ENCODE measurements at regions not wholly inside any gene's neighbourhood (a gene's known extent, or its start where the extent isn't known, plus 50 kb on each side); places are given as distances from the start of the nearest gene placed in this dataset.

DNA sequence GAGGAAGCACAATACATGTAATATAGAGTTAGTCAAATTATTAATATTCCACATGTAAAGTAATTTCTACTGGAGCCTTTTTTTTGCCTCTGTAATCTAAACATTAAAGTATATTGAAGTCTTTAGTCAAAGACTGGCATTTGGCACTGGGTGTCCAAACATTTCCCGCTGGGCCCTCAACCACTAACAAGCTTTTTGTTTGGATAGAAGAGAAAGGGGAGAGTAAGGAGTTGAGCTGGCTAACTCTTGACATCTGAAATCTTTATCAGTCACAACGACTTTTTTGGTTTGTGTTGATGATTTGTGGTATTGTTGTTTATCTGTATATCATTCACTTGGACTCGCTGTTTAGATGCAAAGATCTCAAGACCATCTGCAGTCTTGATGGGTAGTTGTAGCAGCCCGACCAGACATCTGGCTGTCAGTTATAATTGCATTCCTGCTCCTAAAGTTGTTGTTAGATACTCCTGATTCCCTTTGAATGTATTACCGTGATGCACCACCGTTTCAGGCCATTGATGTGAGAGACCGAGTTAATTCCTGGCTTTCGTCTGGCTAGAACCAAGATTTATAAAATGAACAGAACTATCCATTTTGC is 379.6 kb downstream of the MTX2 start:
- no TSS peak for BruUV-seq (replicated peaks)
- no peak overlapping the region for H3K27ac ChIP-seq (ENCODE audit: low read depth, low read length, poor library complexity, severe bottlenecking)
- H3K4me1 ChIP-seq (ENCODE audit: insufficient read depth, low read length, poor library complexity, severe bottlenecking): peaks cover 4% of the 10 kb centered on the region
- ChIA-PET POLR2A (no interaction called here), CTCF (ENCODE audit: unreplicated experiment) (no interaction called here)
- no peaks in the 10 kb centered on the region for H3K9me2 ChIP-seq (ENCODE audit: insufficient read depth, low read length)
- H2AFZ ChIP-seq (ENCODE audit: low read length): no peak overlapping the region
- intact Hi-C loops (cut with micrococcal nuclease; ENCODE audit: unreplicated experiment): no loop called here
- no peaks in the 10 kb centered on the region for H3K79me2 ChIP-seq (ENCODE audit: insufficient read depth, low read depth, low read length)
- no peak for TF ChIP-seq EZH2phosphoT487 (IDR thresholded peaks at IDR 0.05; ENCODE audit: borderline replicate concordance, low read depth, low read length)
- TF ChIP-seq, protein P1, sequence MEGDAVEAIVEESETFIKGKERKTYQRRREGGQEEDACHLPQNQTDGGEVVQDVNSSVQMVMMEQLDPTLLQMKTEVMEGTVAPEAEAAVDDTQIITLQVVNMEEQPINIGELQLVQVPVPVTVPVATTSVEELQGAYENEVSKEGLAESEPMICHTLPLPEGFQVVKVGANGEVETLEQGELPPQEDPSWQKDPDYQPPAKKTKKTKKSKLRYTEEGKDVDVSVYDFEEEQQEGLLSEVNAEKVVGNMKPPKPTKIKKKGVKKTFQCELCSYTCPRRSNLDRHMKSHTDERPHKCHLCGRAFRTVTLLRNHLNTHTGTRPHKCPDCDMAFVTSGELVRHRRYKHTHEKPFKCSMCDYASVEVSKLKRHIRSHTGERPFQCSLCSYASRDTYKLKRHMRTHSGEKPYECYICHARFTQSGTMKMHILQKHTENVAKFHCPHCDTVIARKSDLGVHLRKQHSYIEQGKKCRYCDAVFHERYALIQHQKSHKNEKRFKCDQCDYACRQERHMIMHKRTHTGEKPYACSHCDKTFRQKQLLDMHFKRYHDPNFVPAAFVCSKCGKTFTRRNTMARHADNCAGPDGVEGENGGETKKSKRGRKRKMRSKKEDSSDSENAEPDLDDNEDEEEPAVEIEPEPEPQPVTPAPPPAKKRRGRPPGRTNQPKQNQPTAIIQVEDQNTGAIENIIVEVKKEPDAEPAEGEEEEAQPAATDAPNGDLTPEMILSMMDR (conservative IDR thresholded peaks at IDR 0.05; ENCODE audit: low read length): no peak
- H3K4me3 ChIP-seq (ENCODE audit: low read depth, low read length, poor library complexity, severe bottlenecking): no peak overlapping the region
- no peaks in the 10 kb centered on the region for H3K9me3 ChIP-seq (ENCODE audit: low read length)
- no peaks in the 10 kb centered on the region for H3K36me3 ChIP-seq (ENCODE audit: insufficient read depth, low read length)
- H3K4me2 ChIP-seq (ENCODE audit: low read length): no peak overlapping the region
- no peak for DNase-seq (ENCODE audit: low spot score)
- H4K20me1 ChIP-seq (ENCODE audit: insufficient read depth, low read length): no peaks in the 10 kb centered on the region

DNA sequence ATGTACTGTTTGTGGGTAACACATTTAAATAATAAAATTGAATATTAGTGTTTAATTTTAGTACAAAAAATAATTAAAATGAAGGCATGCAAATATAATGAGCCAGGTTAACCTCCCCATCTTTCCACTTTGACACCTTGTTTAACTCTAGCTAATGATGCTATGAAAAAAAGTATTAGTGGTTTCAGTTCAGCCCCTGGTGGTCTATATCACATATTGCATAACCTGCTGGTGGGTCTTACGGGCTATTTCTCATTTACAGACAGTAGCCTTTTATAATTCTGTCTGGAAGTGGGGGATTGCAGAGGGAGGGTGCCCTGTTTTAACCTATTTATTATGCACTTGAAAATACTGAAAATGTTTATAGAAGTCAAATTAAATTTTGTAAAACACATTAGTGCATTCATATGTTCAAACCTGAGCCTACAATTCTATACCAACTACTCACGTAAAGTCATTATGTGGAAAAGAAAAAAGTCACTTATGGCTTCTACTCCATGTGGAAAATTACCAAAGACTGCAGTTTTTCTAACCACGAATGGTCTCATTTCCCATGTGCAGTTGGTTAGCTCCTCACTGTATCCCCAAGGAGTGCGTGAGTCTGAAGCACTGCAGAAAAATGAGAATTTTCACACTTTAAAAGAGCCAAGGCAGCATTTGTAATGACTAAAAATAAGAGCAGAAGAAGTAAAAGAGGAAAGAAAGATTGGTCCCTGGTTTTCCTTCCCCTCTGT is 381.0 kb downstream of the MTX2 start:
- POLR2A ChIA-PET: interaction anchor here (0.7 kb wide), 1 partner anchor 22 kb away, joined by 3 read pairs; no protein-coding TSS in a partner anchor
- no peaks in the 10 kb centered on the region for H3K36me3 ChIP-seq (ENCODE audit: insufficient read depth, low read length)
- BruUV-seq (replicated peaks): no TSS peak
- peak overlapping the region; percentile 48; the same call in 1 of the 2 replicates for H2AFZ ChIP-seq (ENCODE audit: low read length)
- no peak overlapping the region for H3K4me3 ChIP-seq (ENCODE audit: low read depth, low read length, poor library complexity, severe bottlenecking)
- CTCF ChIA-PET (ENCODE audit: unreplicated experiment): no interaction called here
- no peaks in the 10 kb centered on the region for H3K9me2 ChIP-seq (ENCODE audit: insufficient read depth, low read length)
- no peaks in the 10 kb centered on the region for H3K9me3 ChIP-seq (ENCODE audit: low read length)
- H3K4me2 ChIP-seq (ENCODE audit: low read length): no peak overlapping the region
- H3K79me2 ChIP-seq (ENCODE audit: insufficient read depth, low read depth, low read length): no peaks in the 10 kb centered on the region
- peak; percentile 25 for DNase-seq (ENCODE audit: low spot score)
- peaks cover 10% of the 10 kb centered on the region for H3K4me1 ChIP-seq (ENCODE audit: insufficient read depth, low read length, poor library complexity, severe bottlenecking)
- intact Hi-C loops (cut with micrococcal nuclease; ENCODE audit: unreplicated experiment): loop anchor here (5.0 to 10.0 kb wide), 2 partner anchors 162 to 495 kb away; no protein-coding TSS in a partner anchor
- H3K27ac ChIP-seq (ENCODE audit: low read depth, low read length, poor library complexity, severe bottlenecking): no peak overlapping the region
- TF ChIP-seq EZH2phosphoT487 (IDR thresholded peaks at IDR 0.05; ENCODE audit: borderline replicate concordance, low read depth, low read length): no peak
- TF ChIP-seq, protein P1 (conservative IDR thresholded peaks at IDR 0.05; ENCODE audit: low read length): peak; percentile 67
- no peaks in the 10 kb centered on the region for H4K20me1 ChIP-seq (ENCODE audit: insufficient read depth, low read length)
